SK-N-SH (cell line): ENCODE measurements at regions not wholly inside any gene's neighbourhood (a gene's known extent, or its start where the extent isn't known, plus 50 kb on each side); places are given as distances from the start of the nearest gene placed in this dataset.

ENCODE experiments used
- CTCF ChIA-PET: fragments of 300-600, 350-600 bp; formaldehyde crosslinking; extraction: SDS; loops from one replicate; lab custom pipeline; 2021; lab: Yijun Ruan, JAX
- POLR2A ChIA-PET: fragments of 350-600 bp; sonication (Branson Sonifier 250); formaldehyde crosslinking; extraction: SDS; loops from one replicate; lab custom pipeline; 2020; ENCODE audit warnings: antibody characterized with exemption, inconsistent platforms; lab: Yijun Ruan, JAX
- DNase-seq: peaks from one replicate; pipeline ENCODE4 v3.0.0; 2012
- H2AFZ ChIP-seq: fragments of 200-600 bp; sonication (generic); 2 replicates; pipeline ENCODE4 v1.8.1; 2016; ENCODE audit warnings: antibody characterized with exemption, mild to moderate bottlenecking, low read depth
- H3F3A ChIP-seq: fragments of 200-600 bp; sonication (generic); replicated peaks from 2 replicates; pipeline ENCODE3; 2016; ENCODE audit warnings: antibody characterized with exemption, mild to moderate bottlenecking; ENCODE audit not compliant: insufficient read depth
- H3K27ac ChIP-seq, 2 experiments: fragments of 200-500 bp in 1 of 2; fragments of 200-600 bp in 1 of 2; sonication (Bioruptor generic) in 1 of 2; sonication (generic), shearing (Covaris generic) in 1 of 2; 2 replicates each; pipeline versions ENCODE4 v1.5.1 to v1.6.1; 2014 to 2016; ENCODE audit warnings: low read depth in 2 of 2, inconsistent platforms in 1 of 2, low read length in 1 of 2, mild to moderate bottlenecking in 1 of 2, mixed read lengths in 1 of 2
- H3K27me3 ChIP-seq: fragments of 200-600 bp; sonication (generic), shearing (Covaris generic); 2 replicates; pipeline ENCODE4 v1.6.1; 2016; ENCODE audit warnings: mixed run types; ENCODE audit not compliant: insufficient read depth
- H3K36me3 ChIP-seq, 2 experiments: fragments of 200-500 bp in 1 of 2; fragments of 200-600 bp in 1 of 2; sonication (Bioruptor generic) in 1 of 2; sonication (generic) in 1 of 2; replicated peaks in 1 of 2; 2 replicates each; pipeline versions ENCODE3 to v1.5.1; 2014 to 2016; ENCODE audit warnings: low read length in 1 of 2, mild to moderate bottlenecking in 1 of 2; ENCODE audit not compliant: insufficient read depth in 2 of 2, control insufficient read depth in 1 of 2
- H3K4me1 ChIP-seq, 2 experiments: fragments of 200-500 bp in 1 of 2; fragments of 200-600 bp in 1 of 2; sonication (Bioruptor generic) in 1 of 2; sonication (generic), shearing (Covaris generic) in 1 of 2; 2 replicates each; pipeline versions ENCODE4 v1.5.1 to v1.6.1; 2014 to 2016; ENCODE audit warnings: low read depth in 1 of 2, low read length in 1 of 2, mixed run types in 1 of 2; ENCODE audit not compliant: insufficient read depth in 2 of 2, control insufficient read depth in 1 of 2
- H3K4me2 ChIP-seq: fragments of 200-600 bp; sonication (generic), shearing (Covaris generic); 2 replicates; pipeline ENCODE4 v1.6.1; 2017; ENCODE audit warnings: mixed run types
- H3K4me3 ChIP-seq, 2 experiments: fragments of 200-500 bp in 1 of 2; fragments of 200-600 bp in 1 of 2; sonication (Bioruptor generic) in 1 of 2; sonication (generic), shearing (Covaris generic) in 1 of 2; 2 replicates each; pipeline versions ENCODE4 v1.5.1 to v1.8.1; 2014 to 2016; ENCODE audit warnings: low read depth in 2 of 2, inconsistent platforms in 1 of 2, low read length in 1 of 2, mild to moderate bottlenecking in 1 of 2, mixed read lengths in 1 of 2, moderate library complexity in 1 of 2
- H3K79me2 ChIP-seq: fragments of 200-600 bp; sonication (generic); 2 replicates; pipeline ENCODE4 v1.8.1; 2017; ENCODE audit warnings: mild to moderate bottlenecking; ENCODE audit not compliant: insufficient read depth
- H3K9ac ChIP-seq: fragments of 200-600 bp; sonication (generic); 2 replicates; pipeline ENCODE4 v1.6.1; 2017; ENCODE audit warnings: mixed run types
- H3K9me2 ChIP-seq: fragments of 200-600 bp; sonication (generic); 2 replicates; pipeline ENCODE4 v1.6.1; 2017; ENCODE audit warnings: mixed run types
- H3K9me3 ChIP-seq: fragments of 200-600 bp; sonication (generic); 2 replicates; pipeline ENCODE4 v1.6.1; 2017; ENCODE audit warnings: mixed run types, mild to moderate bottlenecking, moderate library complexity
- H4K20me1 ChIP-seq: fragments of 200-600 bp; sonication (generic); 2 replicates; pipeline ENCODE4 v1.6.1; 2017; ENCODE audit warnings: mild to moderate bottlenecking, mixed run types; ENCODE audit not compliant: insufficient read depth
- CHD2 ChIP-seq: fragments of 150-350 bp; IDR thresholded peaks from 2 replicates; pipeline ENCODE4 v1.6.1; 2018; ENCODE audit warnings: low read length; ENCODE audit not compliant: partially characterized antibody
- FOSL2 ChIP-seq: IDR thresholded peaks from 2 replicates; pipeline ENCODE4 v1.4.0; 2012; ENCODE audit warnings: low read depth, mild to moderate bottlenecking, moderate library complexity, borderline replicate concordance
- FOXJ3 ChIP-seq: sonication (generic); formaldehyde crosslinking; IDR thresholded peaks from 2 replicates; pipeline ENCODE4 v1.5.1; 2020; ENCODE audit warnings: mild to moderate bottlenecking, missing genetic modification reagents
- FOXM1 ChIP-seq: IDR thresholded peaks from 2 replicates; pipeline ENCODE4 v1.4.0; 2012; ENCODE audit warnings: low read depth, mild to moderate bottlenecking
- GABPA ChIP-seq: IDR thresholded peaks from 2 replicates; pipeline ENCODE4 v1.4.0; 2012; ENCODE audit warnings: low read depth, mild to moderate bottlenecking
- MXI1 ChIP-seq: IDR thresholded peaks from 2 replicates; pipeline ENCODE4 v1.6.1; 2012; ENCODE audit warnings: mild to moderate bottlenecking, low read depth, low read length, improper control_type of control experiment
- NRF1 ChIP-seq: IDR thresholded peaks from 2 replicates; pipeline ENCODE4 v1.6.1; 2012; ENCODE audit warnings: low read depth, mild to moderate bottlenecking, low read length
- POLR2AphosphoS5 ChIP-seq: IDR thresholded peaks from 2 replicates; pipeline ENCODE4 v1.6.1; 2012; ENCODE audit warnings: low read depth, low read length
- RAD21 ChIP-seq: IDR thresholded peaks from 2 replicates; pipeline ENCODE4 v1.6.1; 2012; ENCODE audit warnings: mild to moderate bottlenecking, low read length
- SIN3A ChIP-seq: IDR thresholded peaks from 2 replicates; pipeline ENCODE4 v1.6.1; 2012; ENCODE audit warnings: low read depth, mild to moderate bottlenecking, low read length, moderate library complexity, borderline replicate concordance
- SMC3 ChIP-seq: IDR thresholded peaks from 2 replicates; pipeline ENCODE4 v1.6.1; 2012; ENCODE audit warnings: low read depth, low read length, improper control_type of control experiment
- USF1 ChIP-seq: IDR thresholded peaks from 2 replicates; pipeline ENCODE4 v1.4.0; 2012; ENCODE audit warnings: low read depth, borderline replicate concordance
- WGBS: methylation state at CpG from one replicate; pipeline ENCODE4 v1.1.6; 2017; ENCODE audit warnings: low lambda C conversion rate; 5-methylcytosine and 5-hydroxymethylcytosine counted together
- TF ChIP-seq, protein P1 (sequence below): IDR thresholded peaks from 2 replicates; pipeline ENCODE4 v1.4.0; 2012; ENCODE audit warnings: low read depth, borderline replicate concordance
- TF ChIP-seq, protein P2 (sequence below): IDR thresholded peaks from 2 replicates; pipeline ENCODE4; 2012
- TF ChIP-seq, protein P3 (sequence below): IDR thresholded peaks from 2 replicates; pipeline ENCODE4 v1.4.0; 2012; ENCODE audit warnings: low read depth

- Histone ChIP-seq H3K79me2 (no peaks in the 10 kb centered on the region), H3K9me2 (no peaks in the 10 kb centered on the region), H3K36me3 (peaks cover 0 to 6% of the 10 kb centered on the region in 2 experiments), H3K4me3 (no peak overlapping the region), H3K4me2 (no peak overlapping the region), H3F3A (peaks cover 9% of the 10 kb centered on the region), H3K9me3 (peaks cover 9% of the 10 kb centered on the region; the same call in 1 of the 2 replicates), H2AFZ (no peak overlapping the region), H4K20me1 (no peaks in the 10 kb centered on the region), H3K4me1 (no peaks in the 10 kb centered on the region), H3K27ac (no peak overlapping the region), H3K27me3 (no peaks in the 10 kb centered on the region), H3K9ac (no peak overlapping the region)
- TF ChIP-seq MXI1 (no peak), RAD21 (no peak), SIN3A (no peak), USF1 (no peak)
- TF ChIP-seq, protein P1, sequence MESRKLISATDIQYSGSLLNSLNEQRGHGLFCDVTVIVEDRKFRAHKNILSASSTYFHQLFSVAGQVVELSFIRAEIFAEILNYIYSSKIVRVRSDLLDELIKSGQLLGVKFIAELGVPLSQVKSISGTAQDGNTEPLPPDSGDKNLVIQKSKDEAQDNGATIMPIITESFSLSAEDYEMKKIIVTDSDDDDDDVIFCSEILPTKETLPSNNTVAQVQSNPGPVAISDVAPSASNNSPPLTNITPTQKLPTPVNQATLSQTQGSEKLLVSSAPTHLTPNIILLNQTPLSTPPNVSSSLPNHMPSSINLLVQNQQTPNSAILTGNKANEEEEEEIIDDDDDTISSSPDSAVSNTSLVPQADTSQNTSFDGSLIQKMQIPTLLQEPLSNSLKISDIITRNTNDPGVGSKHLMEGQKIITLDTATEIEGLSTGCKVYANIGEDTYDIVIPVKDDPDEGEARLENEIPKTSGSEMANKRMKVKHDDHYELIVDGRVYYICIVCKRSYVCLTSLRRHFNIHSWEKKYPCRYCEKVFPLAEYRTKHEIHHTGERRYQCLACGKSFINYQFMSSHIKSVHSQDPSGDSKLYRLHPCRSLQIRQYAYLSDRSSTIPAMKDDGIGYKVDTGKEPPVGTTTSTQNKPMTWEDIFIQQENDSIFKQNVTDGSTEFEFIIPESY, result no peak
- WGBS, result 44% methylated on average over 1 of the region's 1 CpG
- CTCF ChIA-PET, result no interaction called here
- no peak for DNase-seq
- POLR2A ChIA-PET, result no interaction called here
Measured at GRCh38 chrX:45630078-45630477, 429.4 kb upstream of the DIPK2B start.

DNA sequence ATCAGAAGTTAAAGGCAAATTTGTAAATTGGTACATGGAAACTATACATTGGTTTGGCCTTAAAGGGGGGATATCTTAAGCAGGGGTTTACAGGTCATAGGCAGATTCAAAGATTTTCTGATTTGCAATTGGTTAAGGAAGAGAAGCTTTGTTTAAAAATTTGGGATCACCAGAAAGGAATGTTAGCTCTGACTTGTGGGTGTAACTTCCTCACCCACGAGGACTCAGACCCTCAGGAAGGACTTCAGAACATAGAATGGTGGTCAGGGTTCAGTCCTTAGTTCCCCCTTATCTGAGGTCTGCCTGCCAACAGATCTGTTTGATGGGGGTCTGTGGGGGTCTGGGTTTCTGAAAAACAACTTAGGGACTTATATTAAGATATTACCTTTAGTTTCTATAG is 427.4 kb upstream of the DIPK2B start:
- POLR2A ChIA-PET, result no interaction called here
- no peak overlapping the region for H3K4me2 ChIP-seq

GRCh38 chrX:45623266-45623665 is 422.6 kb upstream of the DIPK2B start:
- peak overlapping the region; percentile 57; the same call in 1 of the 2 replicates for H3K4me2 ChIP-seq
- peak overlapping the region; percentile 69 for H3K9ac ChIP-seq
- H2AFZ ChIP-seq, result no peak overlapping the region
- H3K9me3 ChIP-seq, result no peaks in the 10 kb centered on the region
- ChIA-PET POLR2A (no interaction called here), CTCF (no interaction called here)
- peaks cover 0 to 4% of the 10 kb centered on the region in 2 experiments for H3K36me3 ChIP-seq
- H3K79me2 ChIP-seq, result no peaks in the 10 kb centered on the region
- H3K27ac ChIP-seq, result peak overlapping the region; percentile 81 to 98; a peak in 3 of 4 replicates
- DNase-seq, result no peak
- H3K4me3 ChIP-seq, result no peak overlapping the region
- no peaks in the 10 kb centered on the region for H3K9me2 ChIP-seq
- peaks cover 65% of the 10 kb centered on the region for H3F3A ChIP-seq
- peaks cover 0 to 14% of the 10 kb centered on the region in 2 experiments; a peak in 3 of 4 replicates for H3K4me1 ChIP-seq
- H4K20me1 ChIP-seq, result no peaks in the 10 kb centered on the region
- H3K27me3 ChIP-seq, result no peaks in the 10 kb centered on the region
- TF ChIP-seq USF1, result peak; percentile 85
- TF ChIP-seq POLR2AphosphoS5, result peak; percentile 57; the same call in 1 of the 2 replicates
- TF ChIP-seq CHD2, result peak; percentile 15
- no peak for TF ChIP-seq GABPA
- TF ChIP-seq FOSL2, result peak; percentile 79
- TF ChIP-seq, protein P2, sequence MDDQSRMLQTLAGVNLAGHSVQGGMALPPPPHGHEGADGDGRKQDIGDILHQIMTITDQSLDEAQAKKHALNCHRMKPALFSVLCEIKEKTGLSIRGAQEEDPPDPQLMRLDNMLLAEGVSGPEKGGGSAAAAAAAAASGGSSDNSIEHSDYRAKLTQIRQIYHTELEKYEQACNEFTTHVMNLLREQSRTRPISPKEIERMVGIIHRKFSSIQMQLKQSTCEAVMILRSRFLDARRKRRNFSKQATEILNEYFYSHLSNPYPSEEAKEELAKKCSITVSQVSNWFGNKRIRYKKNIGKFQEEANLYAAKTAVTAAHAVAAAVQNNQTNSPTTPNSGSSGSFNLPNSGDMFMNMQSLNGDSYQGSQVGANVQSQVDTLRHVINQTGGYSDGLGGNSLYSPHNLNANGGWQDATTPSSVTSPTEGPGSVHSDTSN, result peak; percentile 88
- no peak for TF ChIP-seq FOXJ3
- TF ChIP-seq, protein P1, result no peak
- TF ChIP-seq SMC3, result no peak
- TF ChIP-seq, protein P3, sequence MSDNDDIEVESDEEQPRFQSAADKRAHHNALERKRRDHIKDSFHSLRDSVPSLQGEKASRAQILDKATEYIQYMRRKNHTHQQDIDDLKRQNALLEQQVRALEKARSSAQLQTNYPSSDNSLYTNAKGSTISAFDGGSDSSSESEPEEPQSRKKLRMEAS, result 0 out of 2 replicates have a peak, but pooled peaks have one; percentile 30

More for the DNA sequence above, 427.4 kb upstream of the DIPK2B start:
- no peaks in the 10 kb centered on the region for H3K27me3 ChIP-seq
- H3K9ac ChIP-seq, result no peak overlapping the region
- TF ChIP-seq CHD2 (no peak), FOXM1 (0 out of 2 replicates have a peak, but pooled peaks have one; percentile 27), NRF1 (no peak)
- H3F3A ChIP-seq, result peaks cover 29% of the 10 kb centered on the region
- H3K36me3 ChIP-seq, result peaks cover 0 to 6% of the 10 kb centered on the region in 2 experiments
- no peaks in the 10 kb centered on the region for H3K79me2 ChIP-seq
- no peak for DNase-seq
- H3K27ac ChIP-seq, result no peak overlapping the region
- WGBS, result 20% methylated on average over 1 of the region's 1 CpG
- peak overlapping the region; percentile 50; the same call in 1 of the 2 replicates for H2AFZ ChIP-seq
- H3K4me3 ChIP-seq, result no peak overlapping the region
- H3K9me3 ChIP-seq, result peaks cover 9% of the 10 kb centered on the region; the same call in 1 of the 2 replicates
- CTCF ChIA-PET, result no interaction called here
- no peaks in the 10 kb centered on the region; a peak in 1 of 4 replicates for H3K4me1 ChIP-seq
- H3K9me2 ChIP-seq, result no peaks in the 10 kb centered on the region
- no peaks in the 10 kb centered on the region for H4K20me1 ChIP-seq
